Activated CD8-positive, alpha-beta memory T cell treated with anti-CD3 and anti-CD28 coated beads, Interleukin-2, amount 50 U/mL, for 48 hours (primary cell): ENCODE measurements at regions not wholly inside any gene's neighbourhood (a gene's known extent, or its start where the extent isn't known, plus 50 kb on each side); places are given as distances from the start of the nearest gene placed in this dataset.

ENCODE experiments used
- DNase-seq: peaks from one replicate; pipeline ENCODE4 v3.0.0-alpha.2; 2020

- DNase-seq: no peak
These were observed 65.0 kb downstream of the NOL4 start for GRCh38 chr18:34159691-34160185.

DNA sequence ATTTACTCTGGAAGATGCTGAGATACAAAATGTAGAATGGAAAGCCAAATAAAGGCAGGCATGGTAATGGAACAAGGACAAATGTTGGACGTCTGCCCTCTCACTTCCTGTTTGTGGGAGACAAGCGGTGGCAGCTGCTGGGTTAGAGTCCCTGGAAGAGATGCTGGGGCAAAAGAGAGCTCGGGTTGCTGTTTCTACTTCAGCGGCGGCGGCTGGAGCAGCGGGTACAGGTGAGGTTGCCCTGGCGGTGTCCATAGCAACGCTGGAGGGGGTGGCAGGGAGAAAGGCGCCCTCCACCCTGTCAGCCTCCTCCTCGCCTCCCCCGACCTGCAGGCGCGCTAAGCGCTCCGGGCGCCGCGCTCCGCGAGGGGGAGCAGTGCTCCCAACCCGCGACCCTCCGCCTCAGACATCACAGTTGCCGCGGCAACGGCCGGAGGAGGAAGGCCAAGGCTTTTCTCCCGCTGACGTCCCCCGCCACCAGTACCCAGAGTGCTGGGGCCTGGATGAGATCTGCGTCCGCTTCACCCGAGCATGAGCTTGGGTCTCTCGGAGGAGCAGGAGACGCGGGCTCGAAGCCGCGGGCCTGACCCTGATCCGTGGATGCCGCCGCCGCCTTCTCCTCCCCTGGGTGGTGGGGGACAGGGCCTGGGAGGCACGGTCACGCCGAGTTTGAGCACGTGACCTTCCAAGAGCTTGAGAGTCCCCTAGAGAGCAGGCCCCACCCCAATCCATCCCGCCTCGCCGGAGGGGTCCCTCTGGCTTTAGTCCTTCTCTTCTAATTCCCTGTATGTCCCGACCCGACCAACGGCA lies 65.6 kb downstream of the NOL4 start:
- peak; percentile 43 for DNase-seq

GRCh38 chr18:34153711-34154110 lies 71.0 kb downstream of the NOL4 start:
- DNase-seq: no peak

GRCh38 chr18:34131006-34131405 lies 93.7 kb downstream of the NOL4 start:
- DNase-seq: no peak

GRCh38 chr18:34128436-34128835 lies 96.3 kb downstream of the NOL4 start:
- DNase-seq: no peak

DNA sequence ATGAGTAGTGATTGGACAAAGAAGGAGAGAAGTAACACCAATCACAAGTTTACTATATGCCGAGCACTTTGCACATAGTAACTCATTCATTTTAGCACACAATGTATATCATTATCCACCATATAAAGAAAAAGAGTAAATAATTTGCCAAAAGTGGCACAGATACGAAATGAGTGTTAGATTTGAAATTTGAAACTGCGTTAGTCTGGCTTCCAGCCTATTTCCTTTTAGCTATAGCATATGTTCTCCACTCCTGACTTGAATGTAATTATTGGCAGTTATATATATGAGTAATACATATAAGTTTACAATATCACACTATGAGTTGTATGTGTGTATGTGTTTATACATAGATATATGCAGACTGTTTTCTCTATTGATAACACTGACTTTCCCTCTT lies 98.6 kb downstream of the NOL4 start:
- DNase-seq: no peak

GRCh38 chr18:34122724-34123334 lies 101.9 kb downstream of the NOL4 start:
- DNase-seq: no peak

DNA sequence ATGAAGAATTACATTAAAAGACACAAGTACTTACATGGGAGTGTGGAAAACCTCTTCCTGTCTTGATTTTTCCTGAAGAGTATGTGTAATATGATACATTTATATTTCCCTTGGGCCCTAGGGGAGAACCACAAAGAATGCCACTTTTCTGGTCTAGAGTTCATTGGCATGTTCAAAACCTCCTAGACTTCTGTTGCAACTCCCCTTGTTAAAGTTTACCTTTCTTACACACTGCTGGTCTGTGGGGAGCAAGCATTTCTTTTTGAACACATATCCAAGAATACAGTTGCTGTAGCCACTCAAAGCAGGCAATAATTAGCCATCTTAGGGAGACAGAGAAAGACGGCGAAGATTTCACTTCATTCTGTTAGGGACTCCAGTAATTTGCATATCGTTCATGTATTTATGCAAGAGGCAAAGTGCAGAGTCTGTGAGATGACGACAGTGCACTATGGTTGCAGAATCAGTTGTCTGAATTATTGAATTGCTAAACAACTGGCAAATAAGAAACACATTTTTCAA lies 103.5 kb downstream of the NOL4 start:
- DNase-seq: no peak

DNA sequence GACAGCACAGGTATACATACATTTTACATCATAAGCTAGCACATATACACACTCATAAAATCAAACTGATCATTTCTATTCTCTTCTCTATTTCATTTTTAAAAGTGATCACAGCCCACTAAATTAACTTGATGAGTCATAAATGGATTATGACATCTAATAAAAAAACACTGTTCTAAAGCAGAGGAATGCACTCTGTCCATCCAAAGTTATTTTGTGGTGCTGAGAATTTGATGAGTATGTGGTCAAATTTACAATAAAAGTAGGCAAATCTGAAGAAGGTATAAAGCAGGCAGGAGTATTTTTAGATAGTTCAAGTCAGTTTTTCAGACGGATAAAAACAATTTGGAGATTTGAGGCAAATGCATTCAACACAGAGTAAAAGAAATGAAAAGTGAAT lies 104.4 kb downstream of the NOL4 start:
- no peak for DNase-seq

DNA sequence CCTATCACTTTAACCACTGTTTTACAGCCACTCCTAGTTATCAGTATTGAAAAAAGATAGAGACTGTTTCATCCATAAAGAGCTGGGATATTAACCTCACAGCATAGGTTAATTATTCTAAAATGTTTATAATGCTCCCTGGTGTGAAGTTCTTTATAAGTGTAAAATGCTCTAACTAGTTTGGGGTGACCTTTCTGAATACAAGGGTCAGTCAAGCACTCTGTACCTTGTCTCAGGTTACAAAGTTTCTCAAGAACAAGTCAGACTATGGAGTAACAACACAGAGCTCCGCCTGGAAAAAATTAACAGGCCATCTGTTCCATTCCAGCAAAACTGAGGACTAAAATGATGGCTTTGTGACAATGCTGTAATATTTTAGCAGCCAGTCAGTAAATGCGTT lies 107.4 kb downstream of the NOL4 start:
- no peak for DNase-seq

DNA sequence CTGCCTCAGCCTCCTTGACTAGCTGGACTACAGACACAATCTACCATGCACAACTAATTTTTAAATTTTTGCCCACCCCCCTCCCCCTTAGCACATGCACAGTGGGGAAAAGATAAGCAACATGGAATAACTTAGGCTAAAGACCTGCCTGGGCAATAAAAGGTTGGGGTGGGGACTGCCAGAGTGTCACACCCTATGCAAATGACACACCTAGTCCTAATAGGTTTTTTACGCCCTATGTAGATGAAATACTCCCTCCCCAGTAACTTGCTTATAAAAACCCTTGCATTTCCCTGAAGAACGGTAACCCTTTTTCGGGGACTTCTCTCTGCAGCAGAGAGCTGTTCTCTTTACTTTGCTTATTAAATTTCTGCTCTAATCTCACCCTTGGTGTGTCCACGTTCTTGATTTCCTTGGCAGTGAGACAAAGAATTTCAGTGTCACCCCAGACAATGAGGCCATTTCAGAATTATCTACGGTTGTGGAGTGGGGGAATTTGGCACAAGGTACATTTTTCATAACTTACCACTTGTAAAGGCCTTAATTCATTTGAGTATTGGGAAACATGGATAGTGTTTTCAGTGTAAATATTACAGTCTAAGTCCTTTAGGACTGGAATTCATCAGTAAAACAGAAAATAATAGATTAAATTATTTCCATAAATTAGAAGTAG lies 109.2 kb downstream of the NOL4 start:
- no peak for DNase-seq

- no peak for DNase-seq
These were observed 109.7 kb downstream of the NOL4 start for GRCh38 chr18:34114996-34115395.

DNA sequence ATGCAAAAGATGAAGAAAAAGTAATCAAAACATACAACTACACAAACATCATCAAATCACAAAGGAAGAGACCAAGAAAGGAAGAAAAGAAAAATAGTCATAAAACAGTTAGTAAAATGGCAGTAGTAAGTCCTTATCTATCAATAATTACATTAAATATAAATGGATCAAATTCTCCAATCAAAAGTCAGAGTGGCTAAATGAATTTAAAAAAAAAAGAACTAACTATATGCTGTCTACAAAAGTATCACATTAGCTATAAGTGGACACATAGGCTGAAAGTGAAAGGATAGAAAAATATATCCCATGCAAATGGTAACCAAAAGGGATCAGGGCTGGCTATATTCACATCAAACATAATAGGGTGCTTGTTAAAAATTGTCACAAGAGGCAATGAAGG lies 116.5 kb downstream of the NOL4 start:
- DNase-seq: no peak

GRCh38 chr18:34098109-34098508 lies 126.6 kb downstream of the NOL4 start:
- DNase-seq: no peak

GRCh38 chr18:34097312-34097711 lies 127.4 kb downstream of the NOL4 start:
- no peak for DNase-seq

- no peak for DNase-seq
These were observed 130.6 kb downstream of the NOL4 start for GRCh38 chr18:34094148-34094547.

- DNase-seq: no peak
These were observed 131.9 kb downstream of the NOL4 start for GRCh38 chr18:34092796-34093195.

- no peak for DNase-seq
These were observed 138.3 kb downstream of the NOL4 start for GRCh38 chr18:34086370-34086769.

GRCh38 chr18:34085140-34085739 lies 139.5 kb downstream of the NOL4 start:
- no peak for DNase-seq

GRCh38 chr18:34084635-34085034 lies 140.1 kb downstream of the NOL4 start:
- no peak for DNase-seq

GRCh38 chr18:34083910-34084535 lies 140.7 kb downstream of the NOL4 start:
- no peak for DNase-seq

DNA sequence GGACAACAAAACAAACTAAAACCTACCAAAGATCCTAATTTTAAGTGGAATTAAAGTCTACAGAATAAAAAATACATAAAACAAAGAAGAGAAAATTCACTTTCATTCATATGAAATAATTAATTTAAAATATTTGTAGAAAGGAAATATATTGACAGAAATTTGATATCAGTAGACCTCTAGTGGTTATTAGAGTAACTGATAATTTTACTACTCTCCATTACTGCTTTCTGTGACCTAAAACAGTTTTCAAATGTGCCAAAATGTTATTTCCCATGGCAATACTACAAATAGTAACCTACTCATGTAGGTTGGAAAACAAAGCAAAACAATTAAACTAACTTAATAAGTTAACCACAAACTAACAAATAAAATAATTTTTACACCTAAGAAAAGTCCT lies 147.1 kb downstream of the NOL4 start:
- no peak for DNase-seq
